Type B pancreatic cell (in vitro differentiated cells): ENCODE measurements at regions not wholly inside any gene's neighbourhood (a gene's known extent, or its start where the extent isn't known, plus 50 kb on each side); places are given as distances from the start of the nearest gene placed in this dataset.

ENCODE experiments used
- DNase-seq: peaks from one replicate; pipeline ENCODE4 v3.0.0; 2021; ENCODE audit warnings: mixed read lengths; ENCODE audit not compliant: unreplicated experiment; ENCODE audit errors: extremely low spot score
- H3K27ac Mint-ChIP-seq: 2 replicates; pipeline ENCODE4 v1.8.0; 2021; ENCODE audit warnings: mild to moderate bottlenecking, mixed read lengths
- H3K27me3 Mint-ChIP-seq: 2 replicates; pipeline ENCODE4 v1.8.0; 2021; ENCODE audit warnings: mixed read lengths
- H3K36me3 Mint-ChIP-seq: 2 replicates; pipeline ENCODE4 v1.8.0; 2021; ENCODE audit warnings: mixed read lengths
- H3K4me1 Mint-ChIP-seq: one replicate; pipeline ENCODE4 v1.8.0; 2021; ENCODE audit warnings: mixed read lengths; ENCODE audit not compliant: unreplicated experiment
- H3K4me3 Mint-ChIP-seq: 2 replicates; pipeline ENCODE4 v1.8.0; 2021; ENCODE audit warnings: mild to moderate bottlenecking, mixed read lengths
- H3K9me3 Mint-ChIP-seq: 2 replicates; pipeline ENCODE4 v1.8.0; 2021; ENCODE audit warnings: mixed read lengths
- TF ChIP-seq, protein P1 (sequence below): fragments of 200-600 bp; sonication (generic); conservative IDR thresholded peaks from 2 replicates; pipeline ENCODE4 v1.5.0; 2021; ENCODE audit warnings: antibody characterized with exemption, mild to moderate bottlenecking

DNA sequence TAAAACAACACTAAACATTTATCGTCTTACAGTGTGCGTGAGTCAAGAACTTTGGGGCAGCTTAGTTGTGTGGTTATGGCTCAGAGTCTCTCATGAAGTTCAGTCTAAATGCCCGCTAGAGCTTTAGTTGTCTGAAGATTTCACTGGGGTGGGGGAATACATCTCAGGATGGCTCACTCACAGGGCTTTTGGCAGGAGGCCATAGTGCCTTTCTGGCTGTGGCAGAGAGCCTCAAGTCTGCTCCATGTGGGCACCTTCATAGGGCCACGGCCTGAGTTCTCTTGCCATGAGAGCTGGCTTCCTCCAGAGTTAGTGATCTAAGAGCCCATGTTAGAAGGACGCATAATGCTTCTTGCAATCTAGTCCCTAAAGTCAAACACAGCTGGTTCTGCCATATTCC is 258.8 kb upstream of the NUDT12 start:
- no peak overlapping the region for H3K27ac Mint-ChIP-seq
- H3K27me3 Mint-ChIP-seq: no peaks in the 10 kb centered on the region
- DNase-seq: no peak
- no peaks in the 10 kb centered on the region for H3K4me1 Mint-ChIP-seq
- TF ChIP-seq, protein P1, sequence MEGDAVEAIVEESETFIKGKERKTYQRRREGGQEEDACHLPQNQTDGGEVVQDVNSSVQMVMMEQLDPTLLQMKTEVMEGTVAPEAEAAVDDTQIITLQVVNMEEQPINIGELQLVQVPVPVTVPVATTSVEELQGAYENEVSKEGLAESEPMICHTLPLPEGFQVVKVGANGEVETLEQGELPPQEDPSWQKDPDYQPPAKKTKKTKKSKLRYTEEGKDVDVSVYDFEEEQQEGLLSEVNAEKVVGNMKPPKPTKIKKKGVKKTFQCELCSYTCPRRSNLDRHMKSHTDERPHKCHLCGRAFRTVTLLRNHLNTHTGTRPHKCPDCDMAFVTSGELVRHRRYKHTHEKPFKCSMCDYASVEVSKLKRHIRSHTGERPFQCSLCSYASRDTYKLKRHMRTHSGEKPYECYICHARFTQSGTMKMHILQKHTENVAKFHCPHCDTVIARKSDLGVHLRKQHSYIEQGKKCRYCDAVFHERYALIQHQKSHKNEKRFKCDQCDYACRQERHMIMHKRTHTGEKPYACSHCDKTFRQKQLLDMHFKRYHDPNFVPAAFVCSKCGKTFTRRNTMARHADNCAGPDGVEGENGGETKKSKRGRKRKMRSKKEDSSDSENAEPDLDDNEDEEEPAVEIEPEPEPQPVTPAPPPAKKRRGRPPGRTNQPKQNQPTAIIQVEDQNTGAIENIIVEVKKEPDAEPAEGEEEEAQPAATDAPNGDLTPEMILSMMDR: no peak
- H3K4me3 Mint-ChIP-seq: no peak overlapping the region
- peaks cover 3% of the 10 kb centered on the region for H3K36me3 Mint-ChIP-seq
- H3K9me3 Mint-ChIP-seq: peaks cover 4% of the 10 kb centered on the region

DNA sequence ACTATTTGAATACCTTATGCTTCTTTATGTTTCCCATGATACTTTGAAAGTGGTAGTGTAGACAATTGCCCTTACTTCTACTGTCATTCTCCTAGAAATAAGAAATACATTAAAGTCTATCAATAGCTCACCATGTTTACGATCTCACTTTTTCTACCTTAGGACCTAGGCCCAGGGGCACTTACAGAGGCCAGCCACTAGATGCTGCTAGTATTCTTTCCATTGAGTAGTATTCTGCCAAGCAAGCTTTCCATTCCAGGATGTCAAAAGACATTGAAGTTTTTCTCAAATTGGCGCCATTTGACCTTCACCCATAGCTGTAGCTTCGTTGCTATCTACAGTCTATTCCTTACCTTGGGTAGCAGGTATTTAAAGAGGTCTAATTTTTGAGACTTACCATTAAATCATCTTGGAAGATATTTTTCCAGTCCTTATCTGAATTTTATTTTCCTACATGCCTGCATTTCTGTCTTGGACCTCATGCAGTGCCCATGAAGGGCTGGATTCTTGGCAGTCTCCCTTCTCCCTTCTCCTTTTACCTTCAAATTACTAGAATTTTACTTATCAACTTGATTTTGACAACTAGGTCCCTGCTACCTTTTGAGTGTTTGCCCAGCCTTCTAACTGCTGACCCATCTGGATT is 246.0 kb upstream of the NUDT12 start:
- Mint-ChIP-seq H3K27me3 (no peaks in the 10 kb centered on the region), H3K9me3 (no peaks in the 10 kb centered on the region), H3K27ac (no peak overlapping the region), H3K36me3 (no peaks in the 10 kb centered on the region), H3K4me1 (peaks cover 12% of the 10 kb centered on the region), H3K4me3 (no peak overlapping the region)
- no peak for DNase-seq
- TF ChIP-seq, protein P1: peak; percentile 96

DNA sequence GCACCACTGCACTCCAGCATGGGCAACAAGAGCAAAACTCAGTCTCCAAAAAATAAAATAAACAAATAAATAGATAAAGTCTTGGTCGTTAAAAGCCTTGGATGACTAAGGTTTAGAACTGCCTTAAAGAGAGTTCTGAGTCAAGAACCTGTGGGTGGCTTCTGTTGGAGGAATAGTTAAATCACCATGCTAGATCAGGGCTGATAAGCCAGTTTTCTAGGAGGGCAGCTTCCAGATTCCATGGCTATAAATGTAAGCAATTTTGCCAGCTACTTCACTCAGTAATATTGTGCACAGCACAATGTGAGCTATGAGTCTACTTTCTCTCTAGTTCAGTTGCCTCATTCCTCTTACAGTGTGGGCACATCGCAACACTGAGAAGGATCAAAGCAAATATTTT is 242.1 kb upstream of the NUDT12 start:
- DNase-seq: no peak
- H3K27ac Mint-ChIP-seq: no peak overlapping the region
- no peak overlapping the region for H3K4me3 Mint-ChIP-seq
- H3K36me3 Mint-ChIP-seq: no peaks in the 10 kb centered on the region
- H3K4me1 Mint-ChIP-seq: peaks cover 12% of the 10 kb centered on the region
- TF ChIP-seq, protein P1: no peak
- no peaks in the 10 kb centered on the region for H3K9me3 Mint-ChIP-seq
- H3K27me3 Mint-ChIP-seq: no peaks in the 10 kb centered on the region

DNA sequence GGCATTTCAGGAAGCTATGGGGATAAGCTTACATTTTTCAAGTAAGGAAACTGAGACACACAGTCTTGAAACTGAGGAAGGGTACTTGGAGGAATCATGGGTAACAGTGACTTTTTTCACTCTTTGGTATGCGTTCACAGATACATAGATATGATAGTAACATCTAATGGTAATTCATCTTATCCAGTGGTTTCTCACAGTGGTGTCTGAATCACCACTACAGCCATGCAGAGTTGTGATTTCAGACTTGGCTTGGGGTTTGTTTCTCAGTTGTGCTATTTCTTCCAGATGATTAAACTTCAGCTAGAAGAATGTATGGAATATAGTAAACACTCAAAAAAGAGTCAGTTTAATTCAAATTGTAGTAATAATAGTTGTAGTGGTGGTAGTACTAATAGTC is 239.1 kb upstream of the NUDT12 start:
- Mint-ChIP-seq H3K27me3 (no peaks in the 10 kb centered on the region), H3K36me3 (no peaks in the 10 kb centered on the region), H3K4me1 (peaks cover 5% of the 10 kb centered on the region), H3K9me3 (no peaks in the 10 kb centered on the region), H3K27ac (no peak overlapping the region), H3K4me3 (no peak overlapping the region)
- TF ChIP-seq, protein P1: no peak
- DNase-seq: no peak

DNA sequence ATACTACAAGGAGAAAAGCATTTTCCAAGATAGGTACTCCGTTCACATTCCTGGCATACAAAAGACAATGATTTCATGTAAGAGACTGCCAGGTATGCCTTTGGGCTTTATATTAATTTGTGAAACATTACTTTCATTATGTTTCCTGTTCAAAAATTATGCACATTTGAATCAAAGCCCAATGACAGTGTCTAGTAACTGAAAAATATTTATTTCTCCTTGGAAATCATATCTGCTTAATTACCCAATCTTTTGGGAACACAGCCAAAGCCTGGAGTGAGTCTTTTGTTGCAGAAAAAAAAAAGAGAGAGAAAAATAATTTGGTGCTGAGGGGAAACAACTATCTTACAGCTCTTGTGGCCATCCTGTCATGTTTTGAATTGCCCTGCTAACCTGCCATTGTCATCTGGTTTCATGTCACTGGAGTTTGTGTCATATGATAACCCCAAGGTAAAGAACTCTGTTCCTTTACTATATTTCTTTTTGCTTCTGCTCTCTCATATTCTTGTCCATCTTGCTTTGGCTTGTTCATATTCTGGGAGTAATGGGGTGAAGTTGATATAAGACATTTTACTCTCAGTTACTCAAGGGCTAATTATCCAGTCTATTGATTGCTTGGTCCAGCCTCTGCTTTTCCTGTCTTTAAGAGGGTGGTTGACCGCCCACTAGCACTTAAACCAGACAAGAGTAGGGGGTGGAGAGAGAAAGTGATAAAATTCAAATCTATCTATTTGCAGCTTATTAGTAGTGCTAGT is 238.3 kb upstream of the NUDT12 start:
- peaks cover 3% of the 10 kb centered on the region for H3K4me1 Mint-ChIP-seq
- TF ChIP-seq, protein P1: no peak
- H3K27me3 Mint-ChIP-seq: no peaks in the 10 kb centered on the region
- H3K9me3 Mint-ChIP-seq: no peaks in the 10 kb centered on the region
- H3K36me3 Mint-ChIP-seq: no peaks in the 10 kb centered on the region
- H3K4me3 Mint-ChIP-seq: no peak overlapping the region
- no peak overlapping the region for H3K27ac Mint-ChIP-seq
- no peak for DNase-seq
